H54 (cell line): ENCODE measurements at regions not wholly inside any gene's neighbourhood (a gene's known extent, or its start where the extent isn't known, plus 50 kb on each side); places are given as distances from the start of the nearest gene placed in this dataset.

Source experiments
- DNase-seq: peaks from one replicate; pipeline ENCODE4 v3.0.0; 2011; ENCODE audit warnings: low spot score, mixed read lengths; ENCODE audit not compliant: insufficient read length
- FAIRE-seq: peaks from 3 replicates; lab custom pipeline; 2011; peaks lifted over from hg19 to GRCh38; lab: Jason Lieb, UNC
- POLR2A ChIP-seq: IDR thresholded peaks from 2 replicates; pipeline ENCODE4 v1.6.1; 2011; ENCODE audit warnings: low read depth, mild to moderate bottlenecking, low read length

DNA sequence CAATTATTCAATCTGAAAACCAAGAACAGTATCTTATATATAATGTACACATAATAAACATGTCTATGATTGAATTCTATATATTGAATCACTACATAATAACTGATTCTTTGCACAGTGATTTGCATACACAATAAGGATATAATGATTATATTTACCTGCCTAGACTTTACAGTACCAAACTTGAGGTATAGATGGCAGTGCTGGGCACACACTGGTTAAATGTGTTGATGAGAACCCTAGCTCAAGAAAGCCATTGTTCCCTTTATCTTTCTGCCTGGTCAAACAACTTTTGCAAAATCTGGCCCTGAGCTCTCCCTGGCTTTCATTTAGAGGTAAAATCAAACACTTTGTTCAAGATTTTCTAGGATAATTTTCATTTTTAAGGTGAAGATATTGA, 697.7 kb downstream of the TUSC7 start:
- FAIRE-seq = no peak
- no peak for TF ChIP-seq POLR2A
- no peak for DNase-seq

DNA sequence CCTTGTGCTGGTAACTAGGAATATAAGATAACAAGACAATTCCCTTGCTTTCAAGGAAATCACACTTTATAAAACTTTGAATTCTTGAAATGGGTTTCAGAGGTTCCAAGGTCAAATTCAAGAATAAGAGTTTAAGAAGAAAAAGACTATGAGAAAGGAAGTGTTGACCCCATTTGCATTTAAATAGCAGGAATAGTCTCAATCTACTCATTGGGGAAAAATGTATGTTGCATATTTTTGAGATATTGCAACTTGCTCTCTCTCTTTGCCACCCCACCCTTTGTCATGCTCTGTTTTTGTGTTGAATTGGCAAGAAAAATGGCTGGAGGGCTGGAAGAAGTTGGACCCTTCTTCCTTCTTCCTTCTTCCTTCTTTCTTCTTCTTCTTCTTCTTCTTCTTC, 699.2 kb downstream of the TUSC7 start:
- DNase-seq = no peak
- TF ChIP-seq POLR2A = no peak
- no peak for FAIRE-seq

DNA sequence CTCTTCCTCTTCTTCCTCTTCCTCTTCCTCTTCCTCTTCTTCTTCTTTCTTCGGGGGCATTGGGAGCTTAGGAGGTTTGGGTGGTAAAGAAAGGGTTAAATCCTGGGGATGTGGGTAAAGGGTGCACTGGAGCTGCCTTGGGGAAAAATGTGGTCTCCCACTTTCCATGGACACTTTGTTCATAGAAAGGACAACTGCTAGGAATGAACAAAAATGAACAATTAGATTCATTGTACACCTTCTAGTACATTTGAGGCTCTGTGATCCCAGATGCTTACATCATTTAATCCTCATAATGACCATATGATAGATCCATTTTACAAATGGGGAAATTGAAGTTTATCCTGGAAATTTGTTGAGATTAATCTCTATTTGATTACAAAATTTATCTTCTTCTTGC, 699.7 kb downstream of the TUSC7 start:
- no peak for TF ChIP-seq POLR2A
- DNase-seq (no peak), FAIRE-seq (no peak)

DNA sequence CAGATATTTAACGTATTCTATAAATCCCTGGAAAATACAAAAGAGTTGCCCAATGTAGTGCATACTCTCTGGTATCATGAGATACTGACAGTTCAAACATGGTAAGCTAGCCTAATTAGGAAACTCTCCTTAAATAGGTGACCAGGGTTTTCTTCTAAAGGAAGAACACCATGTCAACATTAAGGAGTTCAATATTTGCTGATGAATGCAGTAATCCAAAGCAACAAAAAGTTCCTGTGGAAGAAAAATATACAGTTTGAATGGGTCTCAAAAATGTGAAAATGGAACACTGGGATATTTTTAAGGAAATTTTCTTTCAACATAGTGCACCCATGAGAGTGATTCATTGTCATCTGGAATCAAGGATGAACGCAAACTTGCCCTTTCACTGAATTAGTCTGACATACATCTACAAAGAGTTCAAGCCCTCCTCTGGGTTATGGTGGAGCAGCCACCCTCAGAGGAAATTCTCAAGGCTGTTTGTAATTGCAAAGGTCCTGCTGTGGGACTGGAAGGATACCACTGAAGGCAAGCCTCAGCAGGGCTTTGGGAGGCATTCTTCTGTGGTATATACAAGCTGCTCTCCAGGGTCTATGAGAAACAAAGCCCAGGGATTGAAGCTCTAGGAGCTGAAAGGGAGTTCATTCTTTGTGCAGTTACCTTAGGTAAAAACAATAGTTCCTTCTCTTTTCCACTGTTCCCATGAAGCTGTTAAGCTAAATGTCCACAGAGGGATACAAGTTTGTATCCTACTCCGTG, 700.3 kb downstream of the TUSC7 start:
- no peak for DNase-seq
- no peak for FAIRE-seq
- no peak for TF ChIP-seq POLR2A

DNA sequence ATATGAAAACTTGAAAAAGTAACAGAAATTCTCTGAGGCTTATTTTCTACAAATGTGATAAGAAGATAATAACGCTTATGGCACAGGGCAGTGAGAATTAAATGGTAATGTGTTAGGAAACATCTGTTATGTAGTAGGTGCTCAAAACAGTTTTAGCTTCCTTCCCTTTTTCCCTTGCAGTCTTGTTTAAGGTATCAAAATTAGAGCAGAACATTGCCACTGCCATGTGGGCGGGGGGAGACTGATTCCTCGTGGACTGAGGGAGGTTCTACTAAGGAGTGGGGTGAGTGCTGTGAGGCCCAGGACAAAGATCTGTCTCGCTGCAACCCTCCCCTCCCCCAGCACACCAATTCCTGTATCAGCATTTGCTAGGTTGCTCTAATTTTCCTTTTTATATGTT, 702.4 kb downstream of the TUSC7 start:
- no peak for DNase-seq
- TF ChIP-seq POLR2A = no peak
- FAIRE-seq = no peak

DNA sequence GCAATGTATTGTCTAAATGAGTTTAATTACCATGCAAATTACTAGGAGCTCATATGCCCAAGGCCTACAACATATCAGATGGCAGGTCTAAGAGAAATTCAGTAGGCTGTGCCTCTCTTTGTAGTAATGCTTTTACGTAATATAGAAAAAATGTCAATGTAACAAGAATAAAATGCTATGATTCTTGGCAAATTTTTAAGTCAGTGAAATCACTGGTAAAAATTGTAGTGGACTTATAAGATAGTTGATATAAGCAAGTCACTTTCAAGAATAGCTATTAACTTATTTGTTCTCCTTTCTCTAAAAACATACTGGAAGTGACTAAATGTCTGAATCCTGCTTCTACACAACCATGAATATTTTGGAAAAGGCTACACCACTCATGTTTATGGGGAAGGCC, 707.8 kb downstream of the TUSC7 start:
- TF ChIP-seq POLR2A = no peak
- FAIRE-seq = no peak
- DNase-seq = no peak

DNA sequence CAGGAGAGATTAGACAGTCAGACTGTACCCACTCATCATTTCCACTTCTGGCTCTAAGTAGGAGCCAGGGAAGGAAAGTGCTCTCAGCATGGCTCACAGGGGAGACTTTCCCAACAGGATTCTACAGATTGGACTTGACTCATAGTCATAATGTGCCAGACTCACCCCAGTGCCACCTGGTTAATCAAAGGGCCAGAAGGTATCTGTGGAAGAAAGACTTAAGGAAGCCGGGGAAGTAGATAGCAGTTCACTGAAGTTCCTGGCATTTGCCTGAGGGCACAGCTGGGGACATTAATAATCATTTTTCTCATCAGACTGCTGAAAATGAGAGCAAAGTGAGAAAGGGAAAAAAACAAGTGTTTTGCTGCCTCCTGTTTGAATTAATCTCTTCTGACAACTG, 717.5 kb downstream of the TUSC7 start:
- FAIRE-seq = no peak
- no peak for TF ChIP-seq POLR2A
- DNase-seq = no peak

DNA sequence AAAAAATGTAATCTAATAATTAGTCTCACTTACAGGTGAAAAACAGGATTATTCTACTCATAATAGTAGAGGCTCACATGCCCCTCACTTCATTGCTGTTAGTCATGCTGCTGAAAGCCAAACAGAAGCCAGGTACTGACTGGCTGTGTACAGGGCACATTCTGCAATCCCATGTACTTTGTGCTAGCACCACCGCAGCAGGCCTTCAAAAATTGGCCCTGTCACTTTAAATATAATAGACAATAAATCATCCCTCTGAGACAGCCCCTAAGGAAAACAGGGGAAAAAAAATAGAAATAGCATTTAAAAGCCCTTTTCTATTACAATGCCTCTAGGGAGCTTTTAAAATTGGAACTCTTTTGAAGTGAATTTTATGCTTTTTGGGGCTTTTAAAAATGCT, 723.8 kb downstream of the TUSC7 start:
- DNase-seq = no peak
- FAIRE-seq = no peak
- TF ChIP-seq POLR2A = no peak

DNA sequence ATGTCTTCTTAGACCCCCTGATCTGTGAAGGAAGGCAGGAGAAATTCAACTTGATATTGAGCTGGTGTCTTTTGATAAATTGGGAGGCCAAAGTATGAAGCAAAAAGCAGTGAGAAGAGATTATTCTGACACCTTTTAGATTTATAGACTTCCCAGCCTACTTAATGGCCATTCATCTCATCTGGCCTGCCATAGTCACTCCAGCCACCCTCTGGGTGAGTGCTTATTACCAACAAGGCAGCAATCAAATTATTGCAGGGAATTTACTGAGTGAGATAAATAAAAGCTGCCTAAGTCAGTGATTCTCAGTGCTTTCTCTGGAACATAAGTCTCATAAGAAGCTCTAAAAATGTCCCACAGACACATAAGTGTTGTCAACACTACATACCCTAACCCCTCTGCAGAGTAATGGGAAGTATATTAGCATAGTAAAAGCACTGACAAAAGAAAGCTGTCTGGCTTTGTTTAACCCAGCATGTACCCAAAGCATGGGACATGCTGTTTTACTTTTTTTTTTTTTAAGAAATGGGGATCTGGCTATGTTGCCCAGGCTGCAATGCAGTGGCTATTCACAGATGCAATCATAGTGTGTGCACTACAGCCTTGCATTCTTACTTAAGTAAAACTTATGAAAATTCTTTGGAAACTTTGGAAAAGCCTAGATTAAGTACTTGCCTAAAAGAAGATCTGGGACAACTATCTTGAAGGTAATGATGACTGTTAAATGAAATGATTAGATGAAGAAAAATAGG, 725.3 kb downstream of the TUSC7 start:
- DNase-seq (no peak), FAIRE-seq (no peak)
- TF ChIP-seq POLR2A = no peak

DNA sequence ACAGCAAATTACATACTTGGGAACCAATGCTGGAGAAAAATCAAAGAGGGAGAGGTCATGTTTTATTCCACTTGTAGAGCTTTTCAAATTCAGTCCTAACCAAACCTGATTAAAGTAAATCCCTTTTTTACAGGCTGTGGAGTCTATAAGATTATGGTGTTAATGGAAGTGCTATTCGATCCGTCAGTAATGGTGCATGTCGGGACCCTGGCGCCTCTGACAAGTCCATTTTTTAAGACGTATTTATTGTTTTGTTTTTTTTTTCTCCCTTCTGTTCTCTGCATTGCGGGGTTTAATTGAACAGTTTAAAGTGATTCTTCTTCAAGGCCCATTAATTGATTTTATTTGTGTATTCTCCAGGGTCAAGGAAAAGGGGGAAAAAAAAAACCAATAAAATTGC, 725.9 kb downstream of the TUSC7 start:
- no peak for FAIRE-seq
- TF ChIP-seq POLR2A = no peak
- no peak for DNase-seq

DNA sequence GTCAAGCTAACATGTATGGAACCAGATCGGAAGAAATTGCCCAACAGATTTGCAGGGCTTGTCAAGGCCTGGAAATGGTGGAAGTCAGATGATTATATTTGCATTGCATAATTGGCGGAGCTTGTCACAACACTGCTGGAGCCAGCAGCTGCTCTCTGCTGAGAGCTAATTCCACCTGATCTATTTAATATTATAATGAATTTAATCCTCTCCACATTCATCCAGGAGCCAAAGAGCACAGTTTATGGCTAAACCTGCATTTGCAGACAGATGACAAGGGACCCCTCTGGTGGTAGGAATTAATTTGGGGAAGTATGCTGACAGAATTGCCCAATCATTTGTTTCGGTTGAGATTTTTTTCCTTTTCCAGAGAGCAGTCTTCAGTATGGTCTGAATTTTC, 730.2 kb downstream of the TUSC7 start:
- DNase-seq (no peak), FAIRE-seq (no peak)
- no peak for TF ChIP-seq POLR2A

DNA sequence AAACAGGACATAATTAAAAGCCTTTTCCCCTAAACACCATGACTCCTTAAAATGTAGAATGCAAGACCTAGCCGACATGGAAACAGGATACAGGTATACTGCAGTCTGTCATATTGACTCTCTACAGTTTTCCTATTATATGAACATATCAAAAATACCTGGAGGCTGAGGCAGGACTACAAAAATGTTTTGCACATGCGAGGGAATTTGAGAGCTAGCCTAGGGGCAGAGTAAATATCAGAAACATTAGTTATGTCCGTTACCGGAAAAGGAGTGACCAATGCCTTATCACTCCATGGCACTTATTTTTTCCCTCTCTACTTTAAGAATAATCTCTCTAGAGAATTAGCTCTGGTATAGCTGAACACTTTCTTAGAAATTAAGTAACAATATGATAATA, 732.3 kb downstream of the TUSC7 start:
- TF ChIP-seq POLR2A = no peak
- no peak for DNase-seq
- no peak for FAIRE-seq

DNA sequence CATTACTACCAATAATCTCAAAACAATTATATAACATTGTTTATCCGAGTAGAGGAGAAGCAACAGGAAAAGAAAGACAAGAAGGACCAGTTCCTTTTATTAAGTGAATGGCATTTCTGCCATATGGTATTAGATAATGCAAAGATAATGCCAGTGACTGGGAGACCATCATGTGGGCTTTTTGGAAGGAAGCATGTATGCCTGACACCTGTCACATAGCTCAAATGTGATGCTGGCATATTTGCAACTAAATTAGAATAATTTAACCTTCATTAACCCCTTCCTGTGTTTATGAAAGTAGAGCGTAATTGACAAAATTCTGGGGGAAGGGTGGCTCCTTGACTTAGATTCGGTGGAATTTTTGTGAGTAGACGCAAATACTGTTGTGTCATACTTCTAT, 733.0 kb downstream of the TUSC7 start:
- no peak for TF ChIP-seq POLR2A
- DNase-seq = no peak
- FAIRE-seq = no peak

DNA sequence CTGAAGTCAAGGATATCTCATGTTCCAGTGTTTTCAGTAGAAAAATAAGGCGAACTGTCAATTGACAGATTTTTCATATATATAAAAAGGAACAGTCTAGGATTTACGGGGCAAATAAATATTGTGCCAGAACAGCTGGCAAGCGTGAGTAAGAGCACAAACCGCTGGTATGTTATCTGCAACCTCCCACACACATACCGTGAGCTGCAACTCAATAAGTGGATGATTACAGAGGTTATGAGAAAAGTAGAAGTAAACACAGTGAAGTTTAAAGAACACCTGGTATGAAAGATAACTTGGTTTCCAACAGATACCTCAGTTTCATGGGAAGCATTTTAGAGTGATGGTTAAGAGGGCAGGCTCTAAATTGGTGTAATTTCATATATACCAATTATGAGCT, 733.4 kb downstream of the TUSC7 start:
- DNase-seq = no peak
- no peak for TF ChIP-seq POLR2A
- no peak for FAIRE-seq

DNA sequence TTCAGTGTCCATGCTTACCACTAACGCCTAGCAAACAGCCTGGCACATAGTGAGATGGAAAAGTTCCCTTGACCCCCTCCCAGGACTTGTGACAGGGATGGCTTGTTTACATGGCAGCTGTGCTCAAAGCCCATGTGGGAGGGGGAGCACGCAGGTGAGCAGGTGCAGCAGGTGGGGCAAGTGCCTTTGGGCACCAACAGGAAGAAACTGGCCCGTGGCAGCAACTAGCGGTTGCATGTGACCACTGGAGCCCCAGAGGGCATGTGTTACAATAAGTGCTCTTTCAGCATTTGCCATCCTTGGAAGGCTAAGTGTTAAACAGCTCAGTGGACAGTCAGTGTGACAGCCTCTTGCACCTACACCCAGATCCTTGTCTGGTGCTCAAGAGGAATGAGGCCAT, 734.6 kb downstream of the TUSC7 start:
- DNase-seq (no peak), FAIRE-seq (no peak)
- no peak for TF ChIP-seq POLR2A
